Ovary (tissue), 3 donors: ENCODE measurements at regions not wholly inside any gene's neighbourhood (a gene's known extent, or its start where the extent isn't known, plus 50 kb on each side); places are given as distances from the start of the nearest gene placed in this dataset.

ENCODE experiments used
- CTCF ChIP-seq, 3 donors: fragments of 450-650 bp in 2 of 3; fragments of 200-600 bp in 1 of 3; IDR thresholded peaks; one replicate each; pipeline versions ENCODE4 v1.5.1 to v1.8.0; 2016 to 2022; ENCODE audit warnings: antibody characterized with exemption in 3 of 3, mild to moderate bottlenecking in 1 of 3
- POLR2A ChIP-seq: fragments of 450-650 bp; IDR thresholded peaks from one replicate; pipeline ENCODE4 v1.6.1; 2017; ENCODE audit warnings: antibody characterized with exemption, mild to moderate bottlenecking, moderate library complexity
- donor health status: DM: no; HTN: no; CAD: no.

GRCh38 chr4:176540814-176541213 lies 221.0 kb downstream of the SPCS3 start:
- TF ChIP-seq POLR2A (no peak), CTCF (IDR thresholded peaks at IDR 0.05) (no peak)
